ENCODE measurements at regions not wholly inside any gene's neighbourhood (a gene's known extent, or its start where the extent isn't known, plus 50 kb on each side); places are given as distances from the start of the nearest gene placed in this dataset.

DNA sequence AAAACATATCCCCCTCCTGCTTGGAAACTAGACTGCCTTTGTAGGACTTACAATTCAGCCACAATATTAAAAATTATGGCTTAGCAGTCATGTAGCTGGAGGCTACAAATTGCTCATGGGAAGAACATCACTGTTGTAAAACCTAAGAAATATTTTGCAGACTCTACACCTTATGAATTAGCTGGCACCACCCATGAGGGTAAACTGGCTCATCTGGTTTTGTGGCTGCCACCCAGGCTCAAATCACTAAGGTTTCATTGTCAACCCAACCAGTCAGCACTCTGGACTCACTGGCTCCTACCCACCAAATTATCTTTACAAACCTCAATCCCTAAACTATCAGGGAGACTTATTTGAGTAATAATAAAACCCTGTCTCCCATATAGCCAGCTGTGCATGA is 100.7 kb upstream of the OLFM3 start:
- no peak for TF ChIP-seq SIN3A (IDR thresholded peaks at IDR 0.05; ENCODE audit: borderline replicate concordance, insufficient read depth, low read depth, low read length)
- TF ChIP-seq, protein P1, sequence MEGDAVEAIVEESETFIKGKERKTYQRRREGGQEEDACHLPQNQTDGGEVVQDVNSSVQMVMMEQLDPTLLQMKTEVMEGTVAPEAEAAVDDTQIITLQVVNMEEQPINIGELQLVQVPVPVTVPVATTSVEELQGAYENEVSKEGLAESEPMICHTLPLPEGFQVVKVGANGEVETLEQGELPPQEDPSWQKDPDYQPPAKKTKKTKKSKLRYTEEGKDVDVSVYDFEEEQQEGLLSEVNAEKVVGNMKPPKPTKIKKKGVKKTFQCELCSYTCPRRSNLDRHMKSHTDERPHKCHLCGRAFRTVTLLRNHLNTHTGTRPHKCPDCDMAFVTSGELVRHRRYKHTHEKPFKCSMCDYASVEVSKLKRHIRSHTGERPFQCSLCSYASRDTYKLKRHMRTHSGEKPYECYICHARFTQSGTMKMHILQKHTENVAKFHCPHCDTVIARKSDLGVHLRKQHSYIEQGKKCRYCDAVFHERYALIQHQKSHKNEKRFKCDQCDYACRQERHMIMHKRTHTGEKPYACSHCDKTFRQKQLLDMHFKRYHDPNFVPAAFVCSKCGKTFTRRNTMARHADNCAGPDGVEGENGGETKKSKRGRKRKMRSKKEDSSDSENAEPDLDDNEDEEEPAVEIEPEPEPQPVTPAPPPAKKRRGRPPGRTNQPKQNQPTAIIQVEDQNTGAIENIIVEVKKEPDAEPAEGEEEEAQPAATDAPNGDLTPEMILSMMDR (IDR thresholded peaks at IDR 0.05): no peak

Measured in Panc1 (cell line).